Osteocyte (in vitro differentiated cells): ENCODE measurements at regions not wholly inside any gene's neighbourhood (a gene's known extent, or its start where the extent isn't known, plus 50 kb on each side); places are given as distances from the start of the nearest gene placed in this dataset.

Experiments
- DNase-seq: peaks from one replicate; pipeline ENCODE4 v3.0.0; 2021; ENCODE audit warnings: mixed read lengths; ENCODE audit not compliant: unreplicated experiment; ENCODE audit errors: extremely low spot score
- H3K27ac Mint-ChIP-seq: one replicate; pipeline ENCODE4 v1.8.0; 2021; ENCODE audit warnings: mild to moderate bottlenecking, mixed read lengths; ENCODE audit not compliant: unreplicated experiment
- H3K27me3 Mint-ChIP-seq: one replicate; pipeline ENCODE4 v1.8.0; 2021; ENCODE audit warnings: mixed read lengths; ENCODE audit not compliant: unreplicated experiment
- H3K36me3 Mint-ChIP-seq: one replicate; pipeline ENCODE4 v1.8.0; 2021; ENCODE audit warnings: mixed read lengths; ENCODE audit not compliant: unreplicated experiment
- H3K4me1 Mint-ChIP-seq: one replicate; pipeline ENCODE4 v1.8.0; 2021; ENCODE audit warnings: mixed read lengths; ENCODE audit not compliant: unreplicated experiment
- H3K4me3 Mint-ChIP-seq: one replicate; pipeline ENCODE4 v1.8.0; 2021; ENCODE audit warnings: mild to moderate bottlenecking, moderate library complexity, mixed read lengths; ENCODE audit not compliant: unreplicated experiment
- H3K9me3 Mint-ChIP-seq: one replicate; pipeline ENCODE4 v1.8.0; 2021; ENCODE audit warnings: mixed read lengths; ENCODE audit not compliant: unreplicated experiment
- TF ChIP-seq, protein P1 (sequence below): fragments of 200-600 bp; sonication (generic); IDR thresholded peaks from 2 replicates; pipeline ENCODE4 v1.5.0; 2021; ENCODE audit warnings: antibody characterized with exemption, mild to moderate bottlenecking, moderate library complexity

DNA sequence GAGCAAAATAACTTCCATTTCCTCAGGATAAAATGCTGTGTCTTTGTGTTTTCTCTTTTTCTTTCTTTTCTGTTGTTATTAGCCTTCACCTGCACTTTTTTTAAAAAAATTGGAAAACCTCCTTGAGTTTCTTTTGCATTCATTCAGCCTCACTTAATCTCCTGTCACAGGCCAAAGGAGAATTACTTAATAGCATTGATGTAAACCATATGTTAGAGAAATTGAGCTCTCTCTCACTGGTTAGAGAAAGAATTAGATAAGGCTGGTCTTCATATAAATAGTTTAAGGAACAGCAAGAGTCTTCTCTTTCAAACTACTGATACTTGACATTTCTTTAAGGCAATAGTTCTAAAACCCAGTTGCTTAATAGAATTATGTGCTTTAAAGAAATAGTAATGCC, 564.2 kb downstream of the TFAP2B start:
- H3K4me3 Mint-ChIP-seq = no peak overlapping the region
- no peak overlapping the region for H3K27ac Mint-ChIP-seq
- no peaks in the 10 kb centered on the region for H3K27me3 Mint-ChIP-seq
- no peak for DNase-seq
- peaks cover 5% of the 10 kb centered on the region for H3K4me1 Mint-ChIP-seq
- peaks cover 20% of the 10 kb centered on the region for H3K9me3 Mint-ChIP-seq
- TF ChIP-seq, protein P1, sequence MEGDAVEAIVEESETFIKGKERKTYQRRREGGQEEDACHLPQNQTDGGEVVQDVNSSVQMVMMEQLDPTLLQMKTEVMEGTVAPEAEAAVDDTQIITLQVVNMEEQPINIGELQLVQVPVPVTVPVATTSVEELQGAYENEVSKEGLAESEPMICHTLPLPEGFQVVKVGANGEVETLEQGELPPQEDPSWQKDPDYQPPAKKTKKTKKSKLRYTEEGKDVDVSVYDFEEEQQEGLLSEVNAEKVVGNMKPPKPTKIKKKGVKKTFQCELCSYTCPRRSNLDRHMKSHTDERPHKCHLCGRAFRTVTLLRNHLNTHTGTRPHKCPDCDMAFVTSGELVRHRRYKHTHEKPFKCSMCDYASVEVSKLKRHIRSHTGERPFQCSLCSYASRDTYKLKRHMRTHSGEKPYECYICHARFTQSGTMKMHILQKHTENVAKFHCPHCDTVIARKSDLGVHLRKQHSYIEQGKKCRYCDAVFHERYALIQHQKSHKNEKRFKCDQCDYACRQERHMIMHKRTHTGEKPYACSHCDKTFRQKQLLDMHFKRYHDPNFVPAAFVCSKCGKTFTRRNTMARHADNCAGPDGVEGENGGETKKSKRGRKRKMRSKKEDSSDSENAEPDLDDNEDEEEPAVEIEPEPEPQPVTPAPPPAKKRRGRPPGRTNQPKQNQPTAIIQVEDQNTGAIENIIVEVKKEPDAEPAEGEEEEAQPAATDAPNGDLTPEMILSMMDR = no peak
- no peaks in the 10 kb centered on the region for H3K36me3 Mint-ChIP-seq

DNA sequence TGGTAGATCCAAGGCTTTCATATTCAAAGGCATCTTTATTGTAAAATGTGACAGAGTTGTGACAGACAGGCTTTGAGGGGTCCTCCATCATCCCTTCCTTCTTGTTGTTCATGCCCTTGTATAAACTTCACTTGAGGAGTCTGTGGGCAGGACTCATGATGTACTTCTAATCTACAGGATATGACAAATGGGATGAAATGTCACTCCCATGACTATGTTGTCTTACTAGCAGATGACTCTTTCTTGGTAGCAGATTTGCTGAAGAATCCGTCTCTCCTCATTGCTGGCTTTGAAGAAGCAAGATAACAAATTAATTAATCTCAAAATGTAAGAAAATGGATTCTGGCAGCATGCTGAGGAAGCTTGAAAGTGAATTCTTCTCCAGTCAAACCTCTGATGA, 566.1 kb downstream of the TFAP2B start:
- Mint-ChIP-seq H3K27ac (no peak overlapping the region), H3K9me3 (peaks cover 20% of the 10 kb centered on the region), H3K27me3 (no peaks in the 10 kb centered on the region), H3K4me1 (peaks cover 2% of the 10 kb centered on the region), H3K36me3 (no peaks in the 10 kb centered on the region), H3K4me3 (no peak overlapping the region)
- DNase-seq = no peak
- TF ChIP-seq, protein P1 = no peak

DNA sequence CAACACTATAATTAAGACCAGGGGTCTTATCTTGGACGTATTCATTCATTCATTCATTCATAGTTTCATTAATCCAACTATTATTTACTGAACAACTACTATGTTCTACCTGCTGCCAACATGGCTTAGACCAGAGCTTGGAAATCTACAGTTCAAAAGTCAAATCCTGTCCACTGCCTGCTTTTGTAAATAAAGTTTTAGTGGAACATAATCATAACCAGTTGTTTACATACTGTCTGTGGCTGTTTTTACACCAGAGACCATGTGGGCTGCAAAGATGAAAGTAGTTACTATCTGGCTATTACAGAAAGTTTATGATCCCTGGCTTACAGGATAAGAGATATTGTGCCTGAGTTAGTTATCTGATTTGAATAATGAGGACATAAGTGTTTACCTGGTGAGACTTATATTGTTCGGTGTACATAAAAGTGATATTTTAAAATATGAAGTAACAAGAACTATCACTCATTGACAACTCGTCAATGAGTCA, 567.7 kb downstream of the TFAP2B start:
- no peaks in the 10 kb centered on the region for H3K27me3 Mint-ChIP-seq
- H3K4me3 Mint-ChIP-seq = no peak overlapping the region
- H3K27ac Mint-ChIP-seq = no peak overlapping the region
- TF ChIP-seq, protein P1 = no peak
- no peaks in the 10 kb centered on the region for H3K36me3 Mint-ChIP-seq
- no peaks in the 10 kb centered on the region for H3K4me1 Mint-ChIP-seq
- H3K9me3 Mint-ChIP-seq = peaks cover 20% of the 10 kb centered on the region
- DNase-seq = no peak

DNA sequence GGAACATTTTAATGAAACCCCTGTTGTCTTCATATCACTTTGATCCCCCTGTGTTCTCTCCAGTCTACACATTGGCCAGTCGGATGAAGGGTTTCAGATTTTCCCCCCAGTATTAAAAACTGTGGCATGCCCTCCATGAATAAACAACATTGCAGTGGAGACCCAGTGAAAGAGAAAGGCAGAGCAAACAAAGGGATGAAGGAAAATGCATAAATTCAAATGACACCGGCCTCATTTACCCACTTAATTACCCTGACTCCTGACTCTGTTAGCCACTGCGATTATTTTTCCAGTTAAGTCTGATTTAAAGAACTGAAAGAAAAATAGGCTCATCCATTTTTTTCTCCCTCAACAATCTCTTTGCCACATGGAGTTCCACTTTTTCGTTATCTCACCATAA, 569.2 kb downstream of the TFAP2B start:
- no peak for DNase-seq
- Mint-ChIP-seq H3K36me3 (no peaks in the 10 kb centered on the region), H3K4me1 (no peaks in the 10 kb centered on the region), H3K27ac (no peak overlapping the region), H3K27me3 (no peaks in the 10 kb centered on the region), H3K4me3 (no peak overlapping the region), H3K9me3 (peaks cover 20% of the 10 kb centered on the region)
- TF ChIP-seq, protein P1 = no peak

DNA sequence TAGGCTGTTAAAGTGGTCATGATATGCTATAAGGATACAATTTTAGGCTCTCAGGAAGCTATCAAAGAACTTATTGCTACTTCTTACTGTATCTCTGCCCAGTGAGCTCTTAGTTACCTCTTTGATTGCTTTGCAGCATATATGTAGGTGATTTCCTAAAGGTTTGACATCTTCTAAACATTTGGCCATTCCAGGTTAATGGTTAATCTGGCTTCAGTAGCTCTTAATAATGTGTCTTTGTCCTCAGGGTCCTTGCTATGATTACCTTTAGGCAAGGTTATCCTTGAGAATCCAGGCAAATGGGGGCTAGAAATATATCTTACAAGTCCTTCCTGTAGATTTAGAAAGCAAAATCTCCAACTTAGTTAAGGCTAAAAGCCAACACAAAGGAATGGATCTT, 575.4 kb downstream of the TFAP2B start:
- no peaks in the 10 kb centered on the region for H3K36me3 Mint-ChIP-seq
- DNase-seq = no peak
- H3K4me3 Mint-ChIP-seq = no peak overlapping the region
- no peaks in the 10 kb centered on the region for H3K27me3 Mint-ChIP-seq
- H3K27ac Mint-ChIP-seq = no peak overlapping the region
- TF ChIP-seq, protein P1 = no peak
- no peaks in the 10 kb centered on the region for H3K4me1 Mint-ChIP-seq
- no peaks in the 10 kb centered on the region for H3K9me3 Mint-ChIP-seq
